ENCODE measurements at regions not wholly inside any gene's neighbourhood (a gene's known extent, or its start where the extent isn't known, plus 50 kb on each side); places are given as distances from the start of the nearest gene placed in this dataset.

DNA sequence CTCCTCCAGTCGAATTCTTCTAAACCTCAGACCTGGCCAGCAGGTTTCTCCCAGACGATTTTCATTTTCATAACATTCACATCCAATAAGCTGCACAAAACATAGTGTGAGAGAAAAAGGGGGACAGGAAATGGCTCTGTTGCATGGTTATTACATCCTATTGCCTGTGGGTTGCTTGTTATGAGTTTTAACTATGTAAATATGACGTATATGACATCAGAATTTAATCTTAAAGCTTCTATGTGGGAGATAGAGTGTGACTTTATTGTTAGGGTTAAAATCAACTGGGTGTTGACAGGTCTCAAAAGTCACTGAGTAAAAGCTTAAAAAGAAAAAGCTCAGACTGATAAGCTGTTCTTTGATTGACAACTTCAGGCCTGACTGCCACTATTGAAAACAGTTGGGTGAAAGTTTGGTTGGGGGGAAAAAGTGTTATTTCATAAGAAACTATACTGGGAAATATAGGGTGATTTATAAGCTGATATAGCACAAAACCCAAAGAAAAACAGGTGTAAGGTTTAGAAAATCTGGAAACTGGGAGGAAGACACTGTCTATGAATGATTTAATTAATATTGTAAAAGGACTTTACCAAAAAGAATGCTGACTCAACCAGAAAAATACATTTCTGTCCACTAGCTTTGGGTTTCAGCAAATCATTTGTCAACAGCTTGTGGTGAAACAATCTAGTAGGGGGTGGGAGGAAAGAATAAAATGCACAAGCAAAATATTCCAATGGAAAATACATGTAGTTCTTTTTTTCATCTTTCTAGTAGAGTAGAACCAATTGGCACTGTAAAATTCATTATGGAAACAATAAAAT lies 134.1 kb upstream of the CEP162 start:
- DNase-seq (ENCODE audit: low read depth in 4 of 4, low spot score in 3 of 4), result no peak

DNA sequence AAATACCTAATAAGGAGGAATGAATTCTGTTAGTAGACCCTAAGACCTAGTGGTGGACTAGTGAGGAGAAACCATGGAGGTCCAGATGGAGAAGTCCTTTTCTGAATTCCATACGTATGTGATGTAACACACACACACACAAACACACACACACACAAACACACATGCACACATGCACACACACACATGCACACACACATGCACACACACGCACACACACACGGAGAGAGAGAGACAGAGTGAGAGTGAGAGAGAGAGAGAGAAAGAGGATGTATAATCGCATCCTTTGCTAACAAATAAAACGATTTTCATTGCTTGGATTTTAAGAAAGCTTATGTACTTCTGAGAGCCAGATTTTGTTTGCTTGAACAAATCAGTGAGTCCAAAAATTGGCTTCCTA lies 132.6 kb upstream of the CEP162 start:
- DNase-seq (ENCODE audit: low read depth in 4 of 4, low spot score in 3 of 4), result no peak

DNA sequence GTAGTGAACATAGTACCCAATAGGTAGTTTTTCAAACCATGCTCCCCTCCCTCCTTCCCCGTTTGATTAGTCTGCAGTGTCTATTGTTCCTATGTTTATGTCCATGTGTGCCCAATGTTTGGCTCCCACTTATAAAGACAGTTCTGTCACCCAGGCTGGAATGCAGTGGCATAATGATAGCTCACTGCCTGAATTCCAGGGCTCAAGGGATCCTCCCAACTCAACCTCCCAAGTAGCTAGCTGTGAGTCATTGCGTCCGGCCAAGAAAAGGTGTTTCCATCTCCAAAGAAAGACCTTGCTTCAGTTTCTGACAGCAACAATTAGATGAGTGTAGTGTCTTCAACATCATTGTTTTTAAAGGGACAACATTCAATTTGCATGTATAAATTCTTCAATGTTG lies 131.1 kb upstream of the CEP162 start:
- DNase-seq (ENCODE audit: low read depth in 4 of 4, low spot score in 3 of 4), result no peak

DNA sequence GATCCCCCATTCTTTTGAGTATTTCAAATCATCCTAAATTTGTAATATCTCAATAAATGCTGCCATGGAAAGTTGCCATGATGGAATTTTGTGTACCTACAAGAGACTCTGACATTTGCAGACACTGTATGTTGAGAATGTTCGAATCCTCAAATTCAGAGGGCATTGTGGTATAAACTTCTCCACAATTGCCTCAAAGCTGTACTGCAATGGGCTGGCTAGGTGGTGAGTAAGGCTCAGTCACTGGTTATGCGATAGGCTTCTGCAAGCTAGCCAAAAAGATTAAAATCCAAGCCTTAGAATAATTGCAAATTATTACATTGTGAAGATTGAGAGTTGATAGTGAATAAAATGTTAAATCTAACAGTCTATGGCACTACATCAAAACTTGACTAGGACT lies 130.2 kb upstream of the CEP162 start:
- no peak for DNase-seq (ENCODE audit: low read depth in 4 of 4, low spot score in 3 of 4)

DNA sequence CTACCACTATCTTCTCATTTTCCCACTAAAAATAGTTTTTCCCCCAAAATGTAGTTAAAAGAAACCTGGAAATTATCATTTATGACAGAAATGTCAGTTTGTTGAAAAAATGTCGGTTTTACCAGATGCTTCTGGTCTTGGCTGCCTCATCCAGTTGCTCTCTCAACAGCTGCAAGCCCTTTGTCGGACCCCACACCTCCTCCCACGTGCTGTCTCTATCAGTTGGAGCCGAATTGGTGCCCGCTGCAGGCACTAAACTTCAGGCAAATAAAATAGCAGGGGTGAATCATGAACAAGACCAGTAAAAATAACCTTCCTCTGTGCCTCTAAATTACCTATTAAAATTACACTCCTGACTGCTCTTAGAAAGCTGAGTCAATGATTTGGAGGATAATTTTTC lies 129.5 kb upstream of the CEP162 start:
- DNase-seq (ENCODE audit: low read depth in 4 of 4, low spot score in 3 of 4), result no peak

DNA sequence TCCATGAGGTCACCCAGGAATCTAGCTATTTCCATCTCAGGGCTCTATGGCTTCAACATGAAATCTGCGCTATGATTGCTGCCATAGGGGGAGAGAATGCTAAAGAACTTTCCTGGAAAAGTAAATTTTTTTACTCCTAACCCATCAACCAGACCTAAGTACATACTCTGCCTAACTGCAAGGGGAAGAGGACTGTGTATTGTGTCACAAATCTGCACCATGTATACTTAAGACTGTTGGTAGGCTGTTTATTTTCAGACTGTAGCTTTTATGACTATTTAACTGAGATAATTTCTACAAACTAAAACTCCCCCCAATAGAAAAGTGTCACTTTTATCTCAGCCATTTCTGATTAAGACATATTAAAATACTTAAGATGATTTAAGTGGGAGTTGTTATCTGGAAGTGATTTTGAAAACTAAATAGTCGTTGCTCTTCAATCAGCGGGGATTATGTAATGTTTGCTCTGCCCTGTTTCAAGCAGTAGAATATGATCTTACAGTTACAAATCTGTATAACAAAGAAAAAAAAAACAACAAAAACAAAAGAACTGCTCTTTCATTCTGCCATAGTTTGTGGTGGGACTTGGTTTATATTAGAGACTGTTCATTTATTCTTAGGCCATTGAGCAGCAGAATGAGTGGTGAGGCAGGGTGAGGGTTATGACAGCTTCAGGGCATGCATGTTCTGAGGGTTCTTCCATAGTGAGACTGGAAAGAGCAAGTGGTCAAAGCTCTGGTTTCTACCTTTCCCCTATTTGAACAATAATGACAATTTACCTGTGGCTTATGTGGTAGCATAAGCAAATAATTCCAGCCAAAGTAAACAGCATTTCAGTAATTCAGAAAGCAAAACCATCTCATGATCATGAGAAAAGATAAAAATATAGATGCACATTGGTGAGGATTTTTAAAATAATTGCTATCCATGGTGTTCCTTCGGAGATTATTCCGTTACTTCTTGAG lies 126.3 kb upstream of the CEP162 start:
- DNase-seq (ENCODE audit: low read depth in 4 of 4, low spot score in 3 of 4), result no peak

DNA sequence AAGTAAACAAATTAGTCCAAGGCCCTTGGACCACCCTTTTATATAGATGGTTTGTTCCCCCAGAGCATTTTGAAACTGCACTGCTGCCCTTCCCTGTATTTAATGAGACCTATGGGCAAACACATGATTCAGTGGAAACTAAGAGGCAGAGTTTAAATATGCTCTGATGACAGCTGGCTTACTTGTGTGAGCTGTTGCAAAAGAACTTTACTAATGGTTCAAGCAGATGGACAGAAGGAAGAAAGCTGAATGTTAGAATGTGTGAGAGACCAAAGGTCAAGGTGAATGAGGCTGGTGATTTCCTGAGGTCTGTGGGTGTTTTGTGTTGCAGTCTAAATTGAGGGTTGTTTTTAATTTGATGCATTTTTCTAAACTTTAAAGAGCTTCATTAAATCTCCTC lies 123.0 kb upstream of the CEP162 start:
- DNase-seq (ENCODE audit: low read depth in 4 of 4, low spot score in 3 of 4), result no peak

DNA sequence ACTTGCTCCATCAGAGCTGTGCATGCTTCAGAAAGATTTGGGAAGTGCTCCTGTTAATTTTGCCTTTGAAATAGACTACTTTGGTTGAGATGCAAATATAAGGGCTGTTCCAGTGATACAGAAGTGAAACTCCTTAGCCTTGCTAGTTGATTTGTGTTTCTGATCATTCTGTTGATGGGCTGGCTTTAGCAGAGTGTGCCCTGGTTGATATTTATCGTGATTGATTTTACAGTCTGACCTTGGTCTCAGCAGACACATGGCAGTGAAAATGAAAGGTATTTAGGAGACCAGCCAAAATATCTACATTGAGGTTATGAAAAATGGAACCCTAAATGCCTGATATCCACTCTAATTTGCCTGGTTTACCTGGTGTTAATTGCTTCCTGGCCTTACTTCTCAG lies 122.1 kb upstream of the CEP162 start:
- DNase-seq (ENCODE audit: low read depth in 4 of 4, low spot score in 3 of 4), result no peak

DNA sequence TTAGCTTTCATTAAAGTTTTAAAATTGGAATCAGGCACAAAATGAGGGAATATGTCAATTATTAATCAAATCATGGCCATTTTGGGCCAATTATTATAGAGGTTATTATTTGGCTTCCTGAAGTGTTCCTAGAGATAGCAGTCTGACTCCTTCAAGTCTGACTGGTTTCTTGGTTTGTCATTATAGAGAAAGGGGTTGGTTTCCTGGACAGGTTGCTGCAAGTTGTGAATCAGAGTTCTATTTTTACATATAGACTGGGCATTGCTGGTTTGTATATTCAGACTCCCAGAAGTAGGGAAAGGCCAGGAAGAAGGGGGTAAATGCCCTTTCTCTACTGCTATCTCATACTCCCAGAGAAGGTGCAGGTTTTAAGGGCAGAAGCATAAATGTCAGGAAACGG lies 121.4 kb upstream of the CEP162 start:
- no peak for DNase-seq (ENCODE audit: low read depth in 4 of 4, low spot score in 3 of 4)

DNA sequence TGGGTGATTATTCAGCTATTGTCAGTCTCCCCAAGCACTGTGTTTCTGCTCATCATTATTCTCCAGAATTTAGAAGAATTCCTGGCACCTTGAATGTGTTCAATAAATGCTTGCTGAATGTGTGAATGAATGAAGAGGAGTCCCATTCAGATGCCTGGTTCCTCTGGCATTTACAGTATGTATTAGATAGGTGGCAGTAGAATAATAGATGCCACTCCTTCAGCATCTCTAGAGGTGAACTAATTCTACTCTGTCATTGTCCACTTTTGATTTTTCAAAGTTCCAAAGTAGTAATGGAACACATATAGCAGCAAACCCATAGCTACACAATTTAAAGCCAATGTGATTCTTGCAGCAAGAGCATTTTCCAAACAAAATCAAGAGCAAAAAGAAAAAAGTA lies 118.9 kb upstream of the CEP162 start:
- no peak for DNase-seq (ENCODE audit: low read depth in 4 of 4, low spot score in 3 of 4)

DNA sequence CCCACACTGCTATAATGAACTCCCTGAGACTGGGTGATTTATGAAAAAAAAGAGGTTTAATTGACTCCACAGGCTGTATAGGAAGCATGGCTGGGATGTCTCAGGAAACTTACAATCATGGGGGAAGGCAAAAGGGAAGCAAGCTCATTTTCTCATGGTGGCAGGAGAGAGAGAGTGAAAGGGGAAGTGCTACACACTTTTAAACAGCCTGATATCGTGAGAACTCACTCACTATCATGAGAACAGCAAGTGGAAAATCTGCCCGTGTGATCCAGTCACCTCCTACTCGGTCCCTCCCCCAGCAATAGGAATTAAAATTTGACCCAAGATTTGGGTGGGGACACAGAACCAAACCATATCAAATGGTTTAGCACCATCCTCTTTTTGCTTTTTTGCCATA lies 116.6 kb upstream of the CEP162 start:
- DNase-seq (ENCODE audit: low read depth in 4 of 4, low spot score in 3 of 4), result no peak

DNA sequence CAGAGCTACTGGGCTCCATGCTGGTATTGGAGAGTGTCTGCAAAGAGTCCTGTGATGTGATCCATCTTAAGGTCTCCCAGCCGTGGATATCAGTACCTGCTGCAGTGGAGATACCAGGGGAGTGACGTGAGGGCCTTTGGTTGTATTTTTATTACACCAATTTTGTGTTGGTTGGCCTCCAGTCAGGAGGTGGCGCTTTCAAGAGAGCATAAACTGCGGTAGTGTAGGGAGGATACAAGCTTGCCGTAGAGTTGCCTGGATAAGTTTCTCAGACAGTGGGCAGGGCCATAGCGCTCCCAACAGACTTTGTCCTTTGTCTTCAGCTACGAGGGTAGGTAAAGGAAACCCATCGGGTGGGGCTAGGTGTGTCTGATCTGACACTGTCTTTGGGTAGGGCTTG lies 113.0 kb upstream of the CEP162 start:
- no peak for DNase-seq (ENCODE audit: low read depth in 4 of 4, low spot score in 3 of 4)

DNA sequence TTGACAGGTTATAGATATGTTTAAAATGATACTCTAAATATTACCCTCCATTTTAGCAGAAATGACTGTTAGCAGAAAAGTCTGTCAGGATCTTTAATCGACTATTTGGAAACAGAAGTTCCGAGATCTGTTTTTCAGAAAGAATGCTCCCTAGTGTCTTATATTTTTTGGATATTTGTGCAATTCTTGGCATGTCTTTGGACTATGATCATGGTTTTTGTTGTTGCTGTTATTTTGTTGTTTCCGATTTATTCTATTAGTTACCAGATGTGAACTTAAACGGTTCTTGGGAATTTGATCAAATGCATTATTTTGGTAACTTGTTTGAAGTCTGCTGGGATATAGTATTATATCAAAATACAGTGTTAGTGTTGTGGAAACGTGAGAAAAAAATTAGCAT lies 106.4 kb upstream of the CEP162 start:
- DNase-seq (ENCODE audit: low read depth in 4 of 4, low spot score in 3 of 4), result no peak

DNA sequence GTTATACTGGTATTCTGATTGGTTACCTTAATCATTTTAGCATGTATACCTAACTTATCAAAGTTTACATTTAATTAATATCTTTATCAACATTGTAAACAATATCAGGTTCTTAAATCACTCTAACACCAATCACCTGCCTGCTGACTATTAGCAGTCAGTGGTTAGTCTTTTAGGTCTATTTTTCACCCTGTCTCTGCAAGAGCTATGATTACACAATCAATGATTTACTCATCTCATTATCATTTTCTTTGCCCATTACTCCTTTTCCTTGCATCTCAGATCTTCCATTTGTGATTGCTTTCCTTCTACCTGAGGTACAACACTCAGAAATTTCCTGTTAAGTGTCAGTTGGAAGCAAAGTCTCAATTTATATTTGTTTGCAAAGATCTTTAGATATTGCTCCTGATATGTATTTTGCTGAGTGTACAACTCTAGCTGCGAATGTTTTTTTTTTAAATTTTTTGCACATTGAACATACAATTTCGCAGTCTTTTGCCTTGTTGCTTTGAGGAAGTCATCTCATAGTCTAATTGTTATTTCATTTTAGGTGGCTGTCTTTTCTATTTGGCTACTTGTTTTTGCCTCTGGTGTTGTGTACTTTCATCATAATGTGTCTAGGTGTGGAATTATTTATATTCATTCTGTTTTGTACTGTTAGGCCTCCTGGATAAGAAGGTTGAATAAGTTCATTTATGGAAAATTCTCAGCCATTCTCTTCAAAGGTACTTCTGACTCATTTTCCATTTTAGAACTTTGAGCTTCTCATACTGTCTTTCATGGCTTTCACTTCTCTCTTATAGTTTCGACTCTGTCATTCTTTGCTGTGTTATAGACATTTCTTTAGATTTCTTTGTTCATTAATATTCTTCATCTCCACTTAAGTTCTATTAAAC lies 104.9 kb upstream of the CEP162 start:
- DNase-seq (ENCODE audit: low read depth in 4 of 4, low spot score in 3 of 4), result no peak

DNA sequence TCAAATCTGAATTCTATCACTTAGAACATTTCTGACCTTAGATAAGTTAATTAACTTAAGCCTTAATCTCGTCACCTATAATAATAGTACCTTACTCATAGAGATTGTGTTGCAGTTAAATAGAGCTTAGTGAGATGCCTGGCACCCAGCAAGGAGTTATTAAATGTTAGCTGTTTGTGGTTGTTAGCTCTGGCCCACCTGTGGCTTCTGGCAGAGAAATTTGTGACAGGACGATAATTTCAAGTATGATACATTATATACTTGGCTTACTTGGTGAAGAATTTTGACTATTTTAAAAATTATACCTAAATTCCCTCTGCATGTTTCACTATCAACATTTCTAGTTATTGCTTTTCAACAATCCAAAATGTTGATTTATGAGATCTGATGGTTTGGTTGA lies 102.9 kb upstream of the CEP162 start:
- DNase-seq (ENCODE audit: low read depth in 4 of 4, low spot score in 3 of 4), result no peak

DNA sequence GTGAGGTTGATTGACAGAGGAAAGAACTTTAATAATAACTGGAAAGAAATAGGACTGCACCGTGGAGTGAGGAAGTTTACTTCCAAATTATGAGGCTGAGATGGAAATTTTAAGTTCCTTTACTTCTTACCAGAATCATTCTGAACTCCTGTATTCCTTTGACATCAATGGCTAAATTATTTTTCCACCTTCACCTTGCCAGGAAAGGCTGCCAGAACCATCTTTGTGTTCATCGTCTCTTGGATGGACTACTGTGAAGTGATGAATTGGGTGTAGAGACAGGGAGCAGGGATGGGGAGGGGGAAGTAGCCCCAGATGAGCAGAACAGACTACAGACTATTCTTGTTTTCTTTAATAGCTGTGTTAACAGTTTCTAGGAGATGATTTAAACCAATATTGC lies 102.1 kb upstream of the CEP162 start:
- DNase-seq (ENCODE audit: low read depth in 4 of 4, low spot score in 3 of 4), result no peak

DNA sequence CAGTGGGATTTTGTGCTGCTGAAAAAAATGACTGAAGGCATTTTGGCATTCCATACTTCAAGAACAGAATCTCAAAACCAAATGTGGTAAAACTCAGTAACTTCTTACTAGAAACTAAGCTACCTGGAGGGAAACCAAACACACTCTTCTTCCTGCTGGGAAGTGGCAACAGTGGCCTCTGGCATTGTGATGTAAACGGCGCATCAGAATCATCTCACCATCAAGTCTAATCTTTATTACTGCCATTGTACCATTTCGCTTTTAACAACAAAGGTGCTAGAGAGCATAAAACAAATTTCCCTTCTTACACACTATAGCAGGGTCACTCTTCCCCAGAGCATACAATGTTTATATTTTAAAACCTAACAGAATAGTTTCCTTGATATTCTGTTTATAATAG lies 101.6 kb upstream of the CEP162 start:
- DNase-seq (ENCODE audit: low read depth in 4 of 4, low spot score in 3 of 4), result no peak

DNA sequence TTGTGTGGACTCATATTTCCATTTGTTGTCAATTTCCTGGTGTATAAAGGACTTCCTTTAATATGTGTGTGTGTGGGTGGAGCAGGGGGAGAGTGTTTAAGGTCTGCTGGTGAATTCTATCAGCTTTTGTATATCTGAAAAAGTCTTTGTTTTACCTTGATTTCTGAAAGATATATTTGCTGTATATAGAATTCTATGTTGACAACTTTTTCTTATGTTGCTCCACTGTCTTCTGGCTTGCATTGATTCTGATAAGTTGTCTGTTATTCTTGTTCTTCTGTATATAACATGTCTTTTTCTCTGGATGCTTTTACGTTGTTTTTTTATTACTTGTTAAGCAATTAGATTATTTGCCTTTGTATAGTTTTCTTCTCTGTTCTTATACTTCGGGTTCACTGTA lies 90.0 kb upstream of the CEP162 start:
- DNase-seq (ENCODE audit: low read depth in 4 of 4, low spot score in 3 of 4), result no peak

DNA sequence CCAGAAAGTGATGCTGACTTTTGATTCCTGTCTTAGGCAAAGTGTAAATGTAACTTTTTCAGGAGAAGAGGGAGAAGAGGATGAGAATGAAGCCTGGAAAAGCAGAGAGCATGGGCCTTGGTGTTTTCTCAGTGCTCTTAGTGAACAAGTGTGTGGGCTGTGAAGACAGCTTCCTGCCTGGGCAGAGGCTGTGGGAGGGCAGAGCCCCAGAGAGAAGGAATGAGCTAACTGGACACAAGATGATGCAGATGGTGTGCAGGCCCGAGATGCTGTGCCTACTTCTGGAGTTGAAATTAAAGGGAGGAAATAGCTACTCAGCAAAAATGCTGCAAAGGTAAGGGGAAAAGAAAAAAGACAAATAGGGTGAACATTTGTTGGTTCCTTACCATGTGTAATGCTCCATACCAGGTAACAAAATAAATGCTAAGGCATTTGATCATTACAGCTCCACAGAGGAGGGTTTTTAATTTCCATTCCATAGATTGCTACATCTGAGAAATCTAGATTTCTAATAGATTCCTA lies 87.0 kb upstream of the CEP162 start:
- DNase-seq (ENCODE audit: low read depth in 4 of 4, low spot score in 3 of 4), result no peak

DNA sequence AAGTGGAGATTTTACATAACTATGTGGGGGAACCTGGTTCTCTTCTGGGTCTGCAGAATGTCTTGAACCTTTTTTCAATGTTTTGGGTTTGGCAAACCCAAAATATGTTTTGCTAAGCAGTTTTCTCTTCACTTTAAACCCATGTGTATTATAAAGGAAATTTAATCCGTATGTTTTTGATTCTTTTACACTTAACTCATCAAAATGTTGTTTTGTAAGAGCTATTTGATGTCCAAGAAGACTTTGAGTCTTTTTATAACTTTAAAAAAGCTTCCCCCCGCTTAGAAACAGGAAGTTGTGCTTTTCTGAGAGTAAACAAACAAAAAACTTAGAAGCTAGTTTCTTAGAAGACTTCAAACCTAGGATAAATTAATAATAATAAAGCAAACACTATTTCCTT lies 81.9 kb upstream of the CEP162 start:
- DNase-seq (ENCODE audit: low read depth in 4 of 4, low spot score in 3 of 4), result no peak

DNA sequence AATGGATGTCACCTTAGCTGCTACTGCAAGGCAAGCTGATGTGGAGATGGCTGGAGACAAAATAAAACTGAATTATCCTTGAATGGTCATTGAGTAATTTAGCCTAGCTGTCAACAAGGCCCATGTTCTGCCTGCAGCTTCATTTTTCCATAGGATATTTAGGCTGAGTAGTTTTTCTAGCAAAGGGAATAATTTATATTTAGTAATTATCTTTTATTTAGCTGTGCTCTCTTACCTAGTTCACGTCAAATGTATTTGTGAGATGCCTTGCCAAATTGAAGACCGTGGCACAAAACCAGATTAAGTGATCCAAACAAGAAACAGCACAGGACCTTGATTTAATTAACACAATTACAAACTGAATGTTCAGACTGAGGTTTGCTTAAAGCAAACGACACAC lies 77.4 kb upstream of the CEP162 start:
- DNase-seq (ENCODE audit: low read depth in 4 of 4, low spot score in 3 of 4), result no peak

All from left renal pelvis (tissue), 4 donors.